IMR-90 (cell line): ENCODE measurements at regions not wholly inside any gene's neighbourhood (a gene's known extent, or its start where the extent isn't known, plus 50 kb on each side); places are given as distances from the start of the nearest gene placed in this dataset.

Source experiments
- RCOR1 ChIP-seq: IDR thresholded peaks from 2 replicates; pipeline ENCODE4 v1.6.1; 2012; ENCODE audit warnings: mild to moderate bottlenecking, low read length, improper control_type of control experiment; ENCODE audit not compliant: insufficient replicate concordance
- RFX5 ChIP-seq: IDR thresholded peaks from 2 replicates; pipeline ENCODE4 v1.8.0; 2012; ENCODE audit warnings: low read depth, mild to moderate bottlenecking, low read length, moderate library complexity
- SMC3 ChIP-seq: fragments of 150-350 bp; IDR thresholded peaks from 2 replicates; pipeline ENCODE4 v1.6.1; 2016; ENCODE audit warnings: low read depth, mild to moderate bottlenecking, antibody characterized with exemption, low read length, moderate library complexity
- TF ChIP-seq, protein P1 (sequence below): conservative IDR thresholded peaks from 2 replicates; pipeline ENCODE4 v1.5.1; 2012; ENCODE audit warnings: mild to moderate bottlenecking, low read depth, low read length, improper control_type of control experiment
- TF ChIP-seq, protein P2 (sequence below): fragments of 150-350 bp; IDR thresholded peaks from 2 replicates; pipeline ENCODE4 v1.6.1; 2017; ENCODE audit warnings: mild to moderate bottlenecking, antibody characterized with exemption, low read length, low read depth

GRCh38 chr12:115722181-115722580, 555.3 kb downstream of the MED13L start:
- TF ChIP-seq SMC3 (no peak), RCOR1 (no peak), RFX5 (no peak)
- TF ChIP-seq, protein P1, sequence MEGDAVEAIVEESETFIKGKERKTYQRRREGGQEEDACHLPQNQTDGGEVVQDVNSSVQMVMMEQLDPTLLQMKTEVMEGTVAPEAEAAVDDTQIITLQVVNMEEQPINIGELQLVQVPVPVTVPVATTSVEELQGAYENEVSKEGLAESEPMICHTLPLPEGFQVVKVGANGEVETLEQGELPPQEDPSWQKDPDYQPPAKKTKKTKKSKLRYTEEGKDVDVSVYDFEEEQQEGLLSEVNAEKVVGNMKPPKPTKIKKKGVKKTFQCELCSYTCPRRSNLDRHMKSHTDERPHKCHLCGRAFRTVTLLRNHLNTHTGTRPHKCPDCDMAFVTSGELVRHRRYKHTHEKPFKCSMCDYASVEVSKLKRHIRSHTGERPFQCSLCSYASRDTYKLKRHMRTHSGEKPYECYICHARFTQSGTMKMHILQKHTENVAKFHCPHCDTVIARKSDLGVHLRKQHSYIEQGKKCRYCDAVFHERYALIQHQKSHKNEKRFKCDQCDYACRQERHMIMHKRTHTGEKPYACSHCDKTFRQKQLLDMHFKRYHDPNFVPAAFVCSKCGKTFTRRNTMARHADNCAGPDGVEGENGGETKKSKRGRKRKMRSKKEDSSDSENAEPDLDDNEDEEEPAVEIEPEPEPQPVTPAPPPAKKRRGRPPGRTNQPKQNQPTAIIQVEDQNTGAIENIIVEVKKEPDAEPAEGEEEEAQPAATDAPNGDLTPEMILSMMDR, result no peak
- TF ChIP-seq, protein P2, sequence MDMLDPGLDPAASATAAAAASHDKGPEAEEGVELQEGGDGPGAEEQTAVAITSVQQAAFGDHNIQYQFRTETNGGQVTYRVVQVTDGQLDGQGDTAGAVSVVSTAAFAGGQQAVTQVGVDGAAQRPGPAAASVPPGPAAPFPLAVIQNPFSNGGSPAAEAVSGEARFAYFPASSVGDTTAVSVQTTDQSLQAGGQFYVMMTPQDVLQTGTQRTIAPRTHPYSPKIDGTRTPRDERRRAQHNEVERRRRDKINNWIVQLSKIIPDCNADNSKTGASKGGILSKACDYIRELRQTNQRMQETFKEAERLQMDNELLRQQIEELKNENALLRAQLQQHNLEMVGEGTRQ, result no peak
